ENCODE measurements at regions not wholly inside any gene's neighbourhood (a gene's known extent, or its start where the extent isn't known, plus 50 kb on each side); places are given as distances from the start of the nearest gene placed in this dataset.

- no peak for DNase-seq
Measured at GRCh38 chr4:125440814-125441213, 126.1 kb downstream of the FAT4 start.

GRCh38 chr4:125444166-125444565, 129.4 kb downstream of the FAT4 start:
- DNase-seq = no peak

- no peak for DNase-seq
Measured at GRCh38 chr4:125445525-125445924, 130.8 kb downstream of the FAT4 start.

- DNase-seq = no peak
Measured at GRCh38 chr4:125447551-125448290, 133.0 kb downstream of the FAT4 start.

- DNase-seq = no peak
Measured at GRCh38 chr4:125456075-125456474, 141.3 kb downstream of the FAT4 start.

- no peak for DNase-seq
Measured at GRCh38 chr4:125459531-125459930, 144.8 kb downstream of the FAT4 start.

- DNase-seq = no peak
Measured at GRCh38 chr4:125461676-125462363, 147.1 kb downstream of the FAT4 start.

- DNase-seq = no peak
Measured at GRCh38 chr4:125464146-125464545, 149.4 kb downstream of the FAT4 start.

- DNase-seq = no peak
Measured at GRCh38 chr4:125481334-125482045, 166.7 kb downstream of the FAT4 start.

GRCh38 chr4:125482822-125483221, 168.1 kb downstream of the FAT4 start:
- DNase-seq = no peak

- no peak for DNase-seq
Measured at GRCh38 chr4:125483278-125483677, 168.5 kb downstream of the FAT4 start.

GRCh38 chr4:125484912-125485311, 170.2 kb downstream of the FAT4 start:
- no peak for DNase-seq

- no peak for DNase-seq
Measured at GRCh38 chr4:125486351-125486750, 171.6 kb downstream of the FAT4 start.

GRCh38 chr4:125489952-125490690, 175.4 kb downstream of the FAT4 start:
- no peak for DNase-seq

- DNase-seq = no peak
Measured at GRCh38 chr4:125492957-125493356, 178.2 kb downstream of the FAT4 start.

- DNase-seq = no peak
Measured at GRCh38 chr4:125497861-125498260, 183.1 kb downstream of the FAT4 start.

GRCh38 chr4:125498981-125499380, 184.2 kb downstream of the FAT4 start:
- DNase-seq = no peak

- no peak for DNase-seq
Measured at GRCh38 chr4:125501090-125501489, 186.3 kb downstream of the FAT4 start.

GRCh38 chr4:125501568-125501967, 186.8 kb downstream of the FAT4 start:
- no peak for DNase-seq

GRCh38 chr4:125505621-125506020, 190.9 kb downstream of the FAT4 start:
- DNase-seq = no peak

GRCh38 chr4:125507141-125507540, 192.4 kb downstream of the FAT4 start:
- no peak for DNase-seq

- DNase-seq = no peak
Measured at GRCh38 chr4:125511715-125512114, 197.0 kb downstream of the FAT4 start.

- DNase-seq = no peak
Measured at GRCh38 chr4:125515016-125515415, 200.3 kb downstream of the FAT4 start.
